ENCODE measurements at regions not wholly inside any gene's neighbourhood (a gene's known extent, or its start where the extent isn't known, plus 50 kb on each side); places are given as distances from the start of the nearest gene placed in this dataset.
"Not testable (repeated sequence)": the region's sequence is repeated elsewhere in the genome, so short reads cannot be mapped to it uniquely, and the experiment has no call there.

DNA sequence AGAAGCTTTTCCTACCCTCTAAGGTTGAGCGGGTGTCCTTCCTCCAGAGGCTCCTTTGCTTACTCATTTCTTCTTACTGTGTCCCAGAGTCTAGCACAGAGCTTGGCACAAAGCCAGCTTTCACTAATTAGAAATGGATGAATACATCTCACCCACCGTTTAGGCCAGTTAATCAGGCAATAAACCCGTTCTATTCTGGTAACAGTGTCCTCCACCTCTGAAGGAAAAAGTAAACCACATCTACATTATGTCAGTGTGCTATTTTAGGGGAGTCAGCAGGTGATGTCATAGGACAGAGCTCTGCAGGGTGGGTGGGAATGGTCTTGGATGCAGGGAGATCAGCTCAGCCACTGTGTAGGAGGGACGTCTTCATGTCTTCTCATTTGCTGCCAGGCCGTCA lies 109.2 kb downstream of the OSTF1 start:
- DNase-seq, result peak; percentile 62

DNA sequence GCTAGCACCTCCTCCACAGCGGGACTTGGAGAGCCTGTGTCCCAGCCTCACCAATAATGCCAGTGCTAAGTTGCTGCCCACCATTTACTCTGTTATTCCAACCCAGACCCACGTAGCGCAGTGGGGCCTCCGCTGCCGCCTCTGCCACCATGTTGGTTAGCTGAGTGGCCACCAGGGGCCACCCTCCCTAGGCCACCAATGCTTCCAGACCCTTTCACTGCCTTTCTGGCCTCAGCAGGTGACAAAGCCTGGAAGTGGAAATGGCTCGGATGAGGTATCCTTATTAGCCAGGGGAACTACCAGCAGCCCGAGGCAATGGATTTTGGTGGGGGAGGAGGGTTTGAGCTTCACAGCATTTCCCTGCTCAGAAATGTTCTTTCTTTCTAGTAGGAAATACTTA lies 110.1 kb downstream of the OSTF1 start:
- DNase-seq, result no peak

DNA sequence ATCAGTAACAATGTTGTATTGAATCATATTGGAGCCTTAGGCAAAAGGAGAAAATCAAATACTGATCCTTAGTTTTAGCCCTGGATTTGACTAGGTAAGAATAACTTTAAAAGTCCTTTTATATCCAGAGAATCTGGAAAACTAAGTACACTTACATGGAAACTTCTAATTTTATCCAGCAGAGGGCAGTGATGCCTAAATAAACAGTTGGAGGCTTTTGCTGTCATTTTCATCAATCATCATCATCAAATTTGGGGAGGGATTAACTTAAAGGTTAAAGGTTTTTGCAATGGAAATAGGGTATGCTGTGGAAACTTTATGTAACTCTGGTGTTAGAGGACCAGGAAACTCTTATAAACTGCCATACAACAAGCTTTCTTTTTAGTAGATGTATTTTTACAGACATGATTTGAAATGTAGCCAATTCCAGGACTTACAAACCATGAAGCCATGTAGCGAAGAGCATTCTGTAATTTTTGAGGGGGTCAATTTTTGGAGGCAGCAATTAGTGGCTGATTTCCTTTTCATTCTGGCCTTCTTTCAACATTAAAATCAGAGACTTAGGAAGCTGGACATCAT lies 112.7 kb downstream of the OSTF1 start:
- peak; percentile 80 for DNase-seq

DNA sequence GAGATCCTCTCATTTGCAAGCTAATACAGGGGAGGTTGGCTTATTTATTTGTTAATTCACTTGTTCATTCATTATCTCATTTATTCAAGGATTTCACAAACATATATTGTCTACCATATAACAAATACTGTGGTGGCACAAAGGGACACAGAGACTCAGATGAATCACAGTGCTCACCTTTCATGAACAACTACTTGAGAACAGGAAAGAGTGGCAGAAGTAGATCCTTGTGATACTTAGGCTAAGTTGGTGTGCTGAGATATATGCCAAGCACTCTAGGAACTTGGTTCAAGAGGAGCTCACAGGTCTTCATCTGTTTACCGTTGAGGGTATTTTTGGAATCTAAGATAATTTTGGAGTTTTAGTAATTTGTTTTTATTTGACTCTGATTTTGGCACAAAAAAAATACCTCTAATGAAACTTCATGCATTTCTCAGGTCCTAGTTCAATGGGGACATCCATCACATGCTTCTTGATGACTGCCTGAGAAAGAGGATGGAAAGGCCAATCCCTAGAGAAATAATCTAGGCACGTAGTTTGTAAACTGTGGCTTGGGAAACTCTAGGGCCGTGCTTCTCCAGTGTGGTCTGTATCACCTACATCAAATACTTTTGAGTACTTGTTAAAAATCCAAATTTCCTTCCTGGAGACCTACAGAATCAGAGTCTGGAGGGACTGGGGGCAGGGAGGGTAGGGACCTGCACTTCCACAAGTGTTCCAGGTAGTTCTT lies 113.3 kb downstream of the OSTF1 start:
- DNase-seq, result no peak

DNA sequence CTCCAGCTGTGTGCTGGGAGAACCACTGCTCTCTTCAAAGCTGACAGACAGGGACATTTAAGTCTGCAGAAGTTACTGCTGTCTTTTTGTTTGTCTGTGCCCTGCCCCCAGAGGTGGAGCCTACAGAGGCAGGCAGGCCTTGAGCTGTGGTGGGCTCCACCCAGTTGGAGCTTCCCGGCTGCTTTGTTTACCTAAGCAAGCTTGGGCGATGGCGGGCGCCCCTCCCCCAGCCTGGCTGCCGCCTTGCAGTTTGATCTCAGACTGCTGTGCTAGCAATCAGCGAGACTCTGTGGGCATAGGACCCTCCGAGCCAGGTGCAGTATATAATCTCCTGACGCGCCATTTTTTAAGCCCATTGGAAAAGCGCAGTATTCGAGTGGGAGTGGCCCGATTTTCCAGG lies 119.7 kb downstream of the OSTF1 start:
- not testable (repeated sequence) for DNase-seq

DNA sequence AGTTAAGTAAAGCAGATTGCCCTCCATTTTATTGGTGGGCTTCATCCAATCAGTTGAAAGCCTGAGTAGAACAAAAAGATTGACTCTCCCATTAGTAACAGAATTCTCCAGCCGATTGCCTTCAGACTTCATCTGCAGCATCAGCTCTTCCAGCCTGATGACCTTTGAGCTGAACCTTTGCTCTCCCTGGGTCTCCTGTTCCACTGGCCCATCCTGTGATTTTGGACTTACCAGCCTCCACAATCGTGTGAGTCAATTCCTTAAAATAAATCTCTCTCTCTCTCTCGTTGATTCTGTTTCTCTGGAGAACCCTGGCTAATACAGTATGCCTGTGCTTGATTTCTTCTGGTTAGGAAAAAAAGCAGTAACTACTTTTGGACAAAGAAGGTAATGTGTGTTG lies 121.9 kb downstream of the OSTF1 start:
- no peak for DNase-seq

DNA sequence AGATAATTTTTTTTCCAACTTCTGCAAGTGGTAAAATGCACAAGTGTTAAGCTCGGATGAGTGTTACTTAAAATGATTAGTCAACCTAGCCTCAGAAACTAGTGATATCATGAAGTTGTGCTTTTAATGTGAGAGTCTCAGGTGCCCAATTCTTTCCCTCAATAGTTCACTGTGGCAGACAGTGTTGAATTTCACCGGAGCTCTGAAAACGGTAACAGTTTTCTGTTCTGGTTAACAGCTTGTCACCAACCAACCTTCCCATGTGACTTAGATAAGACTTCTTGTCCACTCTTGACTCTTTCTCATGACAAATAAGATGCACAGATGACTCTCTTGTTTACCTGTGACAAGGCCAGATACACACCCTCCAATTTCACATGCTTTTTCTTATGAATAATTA lies 125.5 kb downstream of the OSTF1 start:
- DNase-seq, result no peak

DNA sequence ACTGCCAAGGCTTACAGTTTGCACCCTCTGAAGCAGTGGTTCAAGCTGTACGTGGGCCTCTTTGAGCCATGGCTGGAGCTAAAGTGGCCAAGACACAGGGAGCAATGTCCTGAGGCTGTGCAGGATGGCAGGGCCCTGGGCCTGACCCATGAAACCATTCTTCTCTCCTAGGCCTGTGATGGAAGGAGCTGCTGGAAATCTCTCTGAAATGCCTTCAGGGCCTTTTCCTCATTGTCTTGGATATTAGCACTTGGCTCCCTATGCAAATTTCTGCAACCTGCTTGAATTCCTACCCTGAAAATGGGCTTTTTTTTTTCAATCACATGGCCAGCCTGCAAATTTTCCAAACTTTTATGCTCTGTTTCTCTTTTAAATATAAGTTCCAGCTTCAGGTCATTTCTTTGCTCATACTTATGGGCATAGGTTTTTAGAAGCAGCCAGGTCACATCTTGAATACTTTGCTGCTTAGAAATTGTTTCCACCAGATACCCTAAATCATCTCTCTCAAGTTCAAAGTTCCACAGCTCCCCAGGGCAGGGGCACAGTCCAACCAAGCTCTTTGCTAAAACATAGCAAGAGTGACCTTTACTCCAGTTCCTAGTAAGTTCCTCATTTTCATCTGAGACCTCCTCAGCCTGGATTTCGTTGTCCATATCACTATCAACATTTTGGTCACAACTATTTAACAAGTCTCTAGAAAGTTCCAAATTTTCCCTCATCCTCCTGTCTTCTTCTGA lies 138.3 kb downstream of the OSTF1 start:
- DNase-seq, result no peak

DNA sequence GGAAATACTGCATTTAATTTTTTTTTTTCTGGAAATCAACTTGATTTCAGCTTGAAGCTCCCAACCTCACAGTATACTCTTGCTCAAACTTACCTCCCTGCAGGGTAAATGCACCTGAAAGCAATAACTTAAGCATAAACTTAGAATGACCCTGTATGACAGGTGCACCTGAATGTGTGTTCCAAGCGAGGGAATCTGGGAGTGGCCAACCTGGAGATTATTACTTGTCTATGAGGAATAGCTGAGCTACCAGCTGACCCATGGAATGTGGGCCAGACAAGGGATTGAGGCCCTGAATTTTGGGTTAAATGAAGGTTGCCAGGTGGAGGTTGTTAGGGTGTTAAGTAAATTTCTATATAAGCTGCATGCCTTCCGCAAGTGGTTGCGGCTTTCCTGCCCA lies 140.6 kb downstream of the OSTF1 start:
- DNase-seq, result no peak

DNA sequence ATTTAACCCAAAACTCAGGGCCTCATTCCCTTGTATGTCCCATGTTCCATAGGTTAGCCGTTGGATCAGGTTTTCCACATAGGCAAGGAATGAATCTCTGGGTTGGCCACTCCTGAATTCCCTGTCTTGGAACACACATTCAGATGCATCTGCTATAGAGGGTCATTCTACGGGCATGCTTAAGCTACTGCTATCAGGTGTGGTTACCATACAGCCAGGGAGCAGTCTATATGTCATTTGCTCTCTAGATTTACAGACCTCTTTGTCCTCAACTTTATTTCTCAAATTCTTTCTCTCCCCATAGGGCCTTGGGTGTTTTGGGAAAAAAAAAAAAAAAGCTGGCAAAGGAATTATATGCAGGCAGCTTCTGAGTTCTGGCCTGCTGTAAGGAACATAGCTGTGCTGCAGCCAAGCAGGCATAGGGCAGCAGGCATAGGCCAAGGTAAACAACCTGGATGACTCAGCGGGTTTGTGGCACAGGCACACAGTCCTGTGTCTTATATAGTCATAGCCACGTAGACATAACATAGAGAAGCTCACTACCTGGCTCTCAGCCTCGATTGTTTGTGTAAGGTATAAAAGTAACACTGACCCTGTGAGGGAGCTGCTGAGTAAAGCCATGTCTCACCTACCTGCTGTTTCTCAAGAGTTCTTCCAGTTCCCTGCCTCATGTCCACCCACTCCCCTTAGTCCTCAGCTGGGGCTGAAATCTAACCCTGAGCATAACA lies 141.5 kb downstream of the OSTF1 start:
- no peak for DNase-seq

DNA sequence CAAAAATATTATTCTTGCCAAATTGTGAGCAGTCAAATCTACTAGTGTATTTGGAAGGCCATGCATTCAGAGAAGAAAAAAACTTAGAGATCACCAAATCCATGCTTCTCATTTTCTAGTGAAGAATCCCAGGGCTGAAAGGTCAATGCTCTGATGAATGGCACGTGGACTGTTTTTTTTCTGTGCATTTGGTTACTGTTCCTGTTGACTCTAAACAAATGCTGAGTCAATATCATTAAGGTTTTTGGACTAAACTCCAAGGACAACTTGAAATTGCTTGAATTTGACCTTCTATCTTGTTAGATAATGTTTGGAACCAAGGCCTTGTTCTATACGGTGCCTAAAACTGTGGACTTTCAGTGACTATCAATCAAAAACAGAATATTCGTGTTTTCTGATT lies 142.2 kb downstream of the OSTF1 start:
- no peak for DNase-seq

DNA sequence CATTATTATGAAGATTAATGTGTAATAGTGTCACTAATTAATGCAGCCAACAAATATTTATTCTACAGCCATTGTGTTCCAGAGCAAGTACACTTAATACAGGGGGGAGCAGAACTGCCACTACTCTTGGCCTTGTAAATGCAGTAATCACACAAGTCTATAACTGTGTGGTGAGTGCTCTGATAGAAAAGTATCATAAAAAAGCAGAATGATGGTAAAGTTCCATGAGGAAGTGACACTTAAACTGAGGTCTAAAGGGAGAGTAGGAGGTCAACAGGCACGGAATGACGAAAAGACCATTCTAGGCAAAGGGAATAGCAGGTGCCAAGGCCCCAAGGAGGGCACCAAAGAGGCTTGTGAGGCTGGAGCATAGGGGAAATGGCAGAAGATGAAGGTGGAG lies 142.9 kb downstream of the OSTF1 start:
- DNase-seq, result no peak

DNA sequence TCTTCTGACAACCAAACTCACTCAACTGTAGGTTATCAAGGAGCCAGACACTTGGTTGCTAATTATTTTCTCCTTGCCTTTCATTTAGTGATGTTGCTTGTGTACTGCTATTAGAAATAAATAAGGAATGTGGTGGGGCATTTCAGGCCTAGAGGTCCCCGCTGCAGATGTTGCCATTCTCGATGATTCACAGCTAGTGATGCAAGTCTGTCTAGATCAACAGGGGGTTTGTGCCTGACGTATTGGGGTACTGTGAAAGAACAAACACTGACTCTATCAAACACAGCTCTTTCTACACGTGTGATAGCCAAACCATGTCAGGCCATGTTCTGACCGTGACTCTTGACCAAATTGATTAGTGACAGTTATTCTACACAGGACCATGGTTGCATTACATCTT lies 144.7 kb downstream of the OSTF1 start:
- DNase-seq, result no peak

DNA sequence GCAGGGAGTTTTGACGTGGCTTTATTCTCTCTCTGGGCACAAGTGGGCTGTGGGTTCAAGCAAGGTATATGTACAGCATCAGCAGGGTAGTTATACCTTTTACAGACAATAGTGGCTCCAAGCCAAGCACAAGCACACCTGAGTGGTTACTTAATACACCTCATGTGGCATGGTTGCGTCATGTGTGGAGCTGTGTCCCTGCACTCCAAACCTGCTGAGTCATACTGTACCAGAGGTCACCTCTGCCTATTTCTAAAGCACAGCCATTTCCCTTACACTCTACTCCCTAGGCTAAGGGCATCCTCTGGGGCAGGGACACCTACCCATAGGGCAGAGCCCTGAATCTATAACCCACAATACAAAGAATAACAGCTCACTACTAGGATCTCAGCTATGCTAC lies 147.3 kb downstream of the OSTF1 start:
- DNase-seq, result no peak

DNA sequence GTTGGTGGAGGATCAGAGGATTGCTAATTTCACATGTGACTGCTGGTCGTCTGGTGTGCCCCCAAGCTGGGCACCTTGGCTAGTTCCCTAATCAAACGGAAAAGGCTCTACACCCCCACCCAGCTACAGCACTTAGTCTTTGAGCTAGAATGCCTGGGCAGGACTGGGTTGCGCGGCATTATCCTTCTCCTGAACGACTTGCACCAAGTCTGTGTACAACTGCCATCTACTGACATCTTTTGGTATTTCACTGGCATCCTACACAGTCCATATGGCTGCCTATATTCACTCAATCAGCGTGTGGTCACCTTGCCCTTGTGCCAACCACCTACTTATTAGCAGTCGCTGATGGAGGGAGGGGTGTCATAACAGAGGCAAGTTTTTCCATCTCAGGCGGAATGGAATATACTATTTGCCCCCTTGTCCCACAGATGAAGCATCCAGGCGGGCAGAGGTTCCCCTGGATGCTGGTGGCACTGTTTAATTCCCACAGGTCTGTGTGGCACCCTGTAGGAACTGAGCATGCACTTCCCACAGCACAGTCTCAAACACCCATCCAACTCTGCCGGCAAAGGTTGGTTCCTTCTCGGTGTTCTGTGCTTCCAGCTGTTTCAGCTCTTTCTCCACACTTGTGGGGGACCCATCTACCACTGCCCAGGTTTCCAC lies 150.1 kb downstream of the OSTF1 start:
- DNase-seq, result peak; percentile 78

DNA sequence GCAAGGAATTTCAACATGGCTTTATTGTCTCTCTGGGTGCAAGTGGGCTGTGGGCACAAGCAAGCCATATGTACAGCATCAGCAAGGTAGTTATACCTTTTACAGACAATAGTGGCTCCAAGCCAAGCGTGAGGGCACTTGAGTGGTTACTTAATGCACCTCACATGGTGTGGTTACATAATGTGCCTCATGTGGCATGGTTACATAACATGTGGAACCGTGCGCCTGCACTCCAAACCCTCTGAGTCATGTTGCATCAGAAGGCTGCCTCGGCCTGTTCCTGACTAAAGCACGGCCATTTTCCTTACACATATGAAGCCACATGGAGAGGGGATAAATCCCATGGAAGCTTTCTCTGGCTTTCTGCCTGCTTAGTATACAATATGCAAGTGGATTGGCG lies 150.9 kb downstream of the OSTF1 start:
- peak; percentile 65 for DNase-seq

DNA sequence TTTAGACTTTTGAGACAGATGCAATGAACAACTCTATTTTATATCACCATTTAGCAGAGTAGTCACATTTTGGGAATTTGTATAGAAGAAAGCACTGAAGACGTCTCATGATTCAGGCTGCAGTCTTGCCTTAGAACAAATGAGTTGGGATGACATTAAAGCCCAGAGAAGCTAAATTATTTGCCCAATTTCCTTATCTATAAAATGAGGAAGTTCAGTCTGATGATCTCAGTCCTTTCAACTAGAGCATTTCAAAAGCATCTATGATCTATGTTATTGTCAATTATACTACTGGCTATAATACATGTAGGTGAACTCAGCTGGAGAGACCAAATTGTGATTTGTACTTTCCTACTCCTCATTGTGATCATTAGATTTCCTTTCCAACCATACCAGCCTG lies 154.1 kb downstream of the OSTF1 start:
- peak; percentile 9 for DNase-seq

DNA sequence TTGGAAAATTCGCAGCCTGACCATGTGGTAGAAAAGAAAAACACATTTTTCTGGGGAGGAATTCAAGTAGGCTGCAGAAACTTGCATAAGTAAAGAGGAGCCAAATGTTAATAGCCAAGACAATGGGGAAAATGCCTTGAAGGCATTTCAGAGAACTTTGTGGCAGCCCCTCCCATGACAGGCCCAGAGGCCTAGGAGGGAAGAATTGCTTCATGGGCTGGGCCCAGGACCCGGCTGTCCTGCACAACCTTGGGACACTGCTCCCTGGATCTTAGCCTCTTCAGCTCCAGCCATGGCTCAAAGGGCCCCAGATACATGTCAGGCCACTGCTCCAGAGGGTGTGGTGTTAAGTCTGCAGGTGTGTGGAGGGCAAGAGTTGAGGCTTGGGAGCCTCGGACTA lies 158.6 kb downstream of the OSTF1 start:
- DNase-seq, result no peak

DNA sequence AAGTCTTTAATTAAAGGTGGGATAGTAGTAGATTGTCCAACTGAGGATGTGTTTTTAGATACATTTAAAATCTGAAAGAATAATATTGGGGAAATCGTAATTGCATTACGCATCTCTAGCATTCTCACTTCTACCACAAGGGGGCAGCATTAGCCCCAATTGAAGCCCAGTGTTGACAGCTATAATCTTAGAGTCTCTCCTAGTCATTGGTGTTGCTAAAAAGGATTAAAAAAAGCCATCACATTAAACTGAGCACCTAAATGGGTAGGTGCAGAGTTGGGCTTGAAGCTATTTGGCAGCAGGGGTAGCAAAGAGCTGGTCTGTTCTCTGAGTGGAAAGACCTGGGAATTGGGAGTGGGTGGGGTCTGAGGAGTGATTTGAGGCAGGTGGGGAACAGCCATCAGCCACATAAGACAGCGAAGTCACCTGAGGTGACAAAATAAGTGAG lies 177.2 kb downstream of the OSTF1 start:
- peak; percentile 74 for DNase-seq

DNA sequence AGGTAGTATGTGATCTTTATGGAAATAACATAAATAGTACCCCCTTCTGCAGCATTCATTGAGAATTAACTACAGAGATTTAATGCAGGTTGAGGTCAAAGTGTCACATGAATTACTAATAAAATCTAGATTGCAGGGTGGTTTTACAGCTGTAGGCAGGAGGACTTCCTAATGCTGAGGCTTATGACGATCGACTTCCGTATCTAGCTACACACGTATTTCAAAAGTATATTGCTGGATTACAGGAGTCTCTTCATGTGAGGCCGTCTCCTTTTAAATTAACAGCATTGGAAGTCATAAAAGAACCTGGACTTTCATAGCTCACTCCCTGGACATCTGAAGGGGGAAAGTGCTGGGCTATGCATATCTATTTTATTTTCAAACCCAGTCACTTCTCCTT lies 180.9 kb downstream of the OSTF1 start:
- DNase-seq, result no peak

DNA sequence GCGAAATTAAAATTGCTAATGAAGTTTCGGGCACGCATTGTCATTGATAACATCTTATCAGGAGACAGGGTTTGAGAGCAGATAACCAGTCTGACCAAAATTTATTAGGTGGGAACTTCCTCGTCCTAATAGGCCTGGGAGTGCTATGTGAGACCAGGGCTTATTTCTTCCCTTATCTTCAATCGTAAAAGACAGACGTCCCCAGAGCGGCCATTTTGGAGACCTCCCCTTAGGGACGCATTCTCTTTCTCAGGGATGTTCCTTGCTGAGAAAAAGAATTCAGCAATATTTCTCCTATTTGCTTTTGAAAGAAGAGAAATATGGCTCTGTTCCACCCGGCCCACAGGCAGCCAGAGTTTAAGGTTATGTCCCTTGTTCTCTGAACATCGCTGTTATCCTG lies 184.7 kb downstream of the OSTF1 start:
- not testable (repeated sequence) for DNase-seq

DNA sequence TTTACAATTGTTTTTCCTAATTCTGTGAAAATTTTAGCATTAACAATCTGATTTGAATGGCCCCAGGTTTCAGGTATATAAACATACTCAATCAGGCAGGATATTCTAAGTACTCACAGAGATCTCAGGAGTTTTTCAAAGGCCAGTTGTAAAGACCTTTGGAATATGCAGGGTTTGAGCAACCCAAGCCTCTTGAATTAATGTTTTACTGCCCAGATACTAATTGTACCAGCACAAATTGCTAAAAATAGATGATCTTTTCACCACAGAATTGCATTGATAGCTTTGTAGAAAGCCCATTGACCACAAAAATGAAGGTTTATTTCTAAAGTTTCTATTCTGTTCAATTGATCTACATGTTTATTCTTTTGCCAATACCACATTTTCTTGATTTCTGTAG lies 186.5 kb downstream of the OSTF1 start:
- no peak for DNase-seq

DNA sequence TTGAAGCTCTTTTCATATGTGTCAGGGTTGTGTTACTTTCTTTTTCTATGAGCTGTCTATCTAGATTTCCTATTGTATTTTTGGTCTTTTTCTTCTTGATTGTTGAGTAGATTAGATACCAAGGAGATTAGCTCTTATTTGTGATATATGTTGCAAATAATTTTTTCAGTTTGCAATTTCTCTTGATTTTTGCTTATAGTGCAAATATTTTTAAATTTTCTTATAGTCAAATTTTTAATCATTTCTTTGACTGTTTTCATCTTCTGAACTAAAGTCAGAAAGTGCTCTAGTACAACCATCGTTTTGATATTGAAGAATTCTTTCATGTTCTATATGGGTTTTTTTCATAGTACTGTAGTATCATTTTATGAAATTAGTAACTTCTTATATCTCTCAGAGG lies 193.7 kb downstream of the OSTF1 start:
- DNase-seq, result no peak
